ENCODE measurements at regions not wholly inside any gene's neighbourhood (a gene's known extent, or its start where the extent isn't known, plus 50 kb on each side); places are given as distances from the start of the nearest gene placed in this dataset.

DNA sequence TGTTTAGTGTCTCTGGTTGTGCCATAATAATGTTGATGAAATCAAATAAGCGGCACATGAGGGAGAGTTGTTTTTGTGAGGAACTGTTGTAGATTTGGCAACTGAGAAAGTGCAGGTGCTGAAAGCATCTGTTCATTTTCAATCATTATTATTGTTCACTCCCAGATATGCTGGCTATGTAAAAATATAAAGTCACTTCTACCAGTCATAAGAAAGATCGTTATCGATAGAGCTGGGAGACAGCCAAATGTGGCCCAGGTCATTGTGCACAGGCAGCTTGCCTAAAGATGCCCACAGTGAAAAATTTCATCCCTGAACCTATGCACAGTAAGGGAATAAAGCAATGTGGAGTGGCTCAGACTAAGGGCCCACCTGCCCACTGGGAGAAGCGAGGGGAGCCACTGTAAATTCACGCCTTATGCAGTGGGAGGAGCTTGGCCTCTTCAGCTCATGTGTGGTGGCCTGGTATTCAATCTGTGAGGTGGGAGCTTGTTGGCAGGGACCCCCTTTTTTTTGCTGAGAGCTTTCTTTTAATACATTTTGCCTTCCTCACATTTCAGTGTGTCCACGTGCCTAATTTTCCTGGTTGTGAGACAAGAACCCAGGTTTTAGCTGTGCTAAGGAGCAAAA is 1490.8 kb upstream of the TMEM132C start (continued):
- TF ChIP-seq, protein P1, sequence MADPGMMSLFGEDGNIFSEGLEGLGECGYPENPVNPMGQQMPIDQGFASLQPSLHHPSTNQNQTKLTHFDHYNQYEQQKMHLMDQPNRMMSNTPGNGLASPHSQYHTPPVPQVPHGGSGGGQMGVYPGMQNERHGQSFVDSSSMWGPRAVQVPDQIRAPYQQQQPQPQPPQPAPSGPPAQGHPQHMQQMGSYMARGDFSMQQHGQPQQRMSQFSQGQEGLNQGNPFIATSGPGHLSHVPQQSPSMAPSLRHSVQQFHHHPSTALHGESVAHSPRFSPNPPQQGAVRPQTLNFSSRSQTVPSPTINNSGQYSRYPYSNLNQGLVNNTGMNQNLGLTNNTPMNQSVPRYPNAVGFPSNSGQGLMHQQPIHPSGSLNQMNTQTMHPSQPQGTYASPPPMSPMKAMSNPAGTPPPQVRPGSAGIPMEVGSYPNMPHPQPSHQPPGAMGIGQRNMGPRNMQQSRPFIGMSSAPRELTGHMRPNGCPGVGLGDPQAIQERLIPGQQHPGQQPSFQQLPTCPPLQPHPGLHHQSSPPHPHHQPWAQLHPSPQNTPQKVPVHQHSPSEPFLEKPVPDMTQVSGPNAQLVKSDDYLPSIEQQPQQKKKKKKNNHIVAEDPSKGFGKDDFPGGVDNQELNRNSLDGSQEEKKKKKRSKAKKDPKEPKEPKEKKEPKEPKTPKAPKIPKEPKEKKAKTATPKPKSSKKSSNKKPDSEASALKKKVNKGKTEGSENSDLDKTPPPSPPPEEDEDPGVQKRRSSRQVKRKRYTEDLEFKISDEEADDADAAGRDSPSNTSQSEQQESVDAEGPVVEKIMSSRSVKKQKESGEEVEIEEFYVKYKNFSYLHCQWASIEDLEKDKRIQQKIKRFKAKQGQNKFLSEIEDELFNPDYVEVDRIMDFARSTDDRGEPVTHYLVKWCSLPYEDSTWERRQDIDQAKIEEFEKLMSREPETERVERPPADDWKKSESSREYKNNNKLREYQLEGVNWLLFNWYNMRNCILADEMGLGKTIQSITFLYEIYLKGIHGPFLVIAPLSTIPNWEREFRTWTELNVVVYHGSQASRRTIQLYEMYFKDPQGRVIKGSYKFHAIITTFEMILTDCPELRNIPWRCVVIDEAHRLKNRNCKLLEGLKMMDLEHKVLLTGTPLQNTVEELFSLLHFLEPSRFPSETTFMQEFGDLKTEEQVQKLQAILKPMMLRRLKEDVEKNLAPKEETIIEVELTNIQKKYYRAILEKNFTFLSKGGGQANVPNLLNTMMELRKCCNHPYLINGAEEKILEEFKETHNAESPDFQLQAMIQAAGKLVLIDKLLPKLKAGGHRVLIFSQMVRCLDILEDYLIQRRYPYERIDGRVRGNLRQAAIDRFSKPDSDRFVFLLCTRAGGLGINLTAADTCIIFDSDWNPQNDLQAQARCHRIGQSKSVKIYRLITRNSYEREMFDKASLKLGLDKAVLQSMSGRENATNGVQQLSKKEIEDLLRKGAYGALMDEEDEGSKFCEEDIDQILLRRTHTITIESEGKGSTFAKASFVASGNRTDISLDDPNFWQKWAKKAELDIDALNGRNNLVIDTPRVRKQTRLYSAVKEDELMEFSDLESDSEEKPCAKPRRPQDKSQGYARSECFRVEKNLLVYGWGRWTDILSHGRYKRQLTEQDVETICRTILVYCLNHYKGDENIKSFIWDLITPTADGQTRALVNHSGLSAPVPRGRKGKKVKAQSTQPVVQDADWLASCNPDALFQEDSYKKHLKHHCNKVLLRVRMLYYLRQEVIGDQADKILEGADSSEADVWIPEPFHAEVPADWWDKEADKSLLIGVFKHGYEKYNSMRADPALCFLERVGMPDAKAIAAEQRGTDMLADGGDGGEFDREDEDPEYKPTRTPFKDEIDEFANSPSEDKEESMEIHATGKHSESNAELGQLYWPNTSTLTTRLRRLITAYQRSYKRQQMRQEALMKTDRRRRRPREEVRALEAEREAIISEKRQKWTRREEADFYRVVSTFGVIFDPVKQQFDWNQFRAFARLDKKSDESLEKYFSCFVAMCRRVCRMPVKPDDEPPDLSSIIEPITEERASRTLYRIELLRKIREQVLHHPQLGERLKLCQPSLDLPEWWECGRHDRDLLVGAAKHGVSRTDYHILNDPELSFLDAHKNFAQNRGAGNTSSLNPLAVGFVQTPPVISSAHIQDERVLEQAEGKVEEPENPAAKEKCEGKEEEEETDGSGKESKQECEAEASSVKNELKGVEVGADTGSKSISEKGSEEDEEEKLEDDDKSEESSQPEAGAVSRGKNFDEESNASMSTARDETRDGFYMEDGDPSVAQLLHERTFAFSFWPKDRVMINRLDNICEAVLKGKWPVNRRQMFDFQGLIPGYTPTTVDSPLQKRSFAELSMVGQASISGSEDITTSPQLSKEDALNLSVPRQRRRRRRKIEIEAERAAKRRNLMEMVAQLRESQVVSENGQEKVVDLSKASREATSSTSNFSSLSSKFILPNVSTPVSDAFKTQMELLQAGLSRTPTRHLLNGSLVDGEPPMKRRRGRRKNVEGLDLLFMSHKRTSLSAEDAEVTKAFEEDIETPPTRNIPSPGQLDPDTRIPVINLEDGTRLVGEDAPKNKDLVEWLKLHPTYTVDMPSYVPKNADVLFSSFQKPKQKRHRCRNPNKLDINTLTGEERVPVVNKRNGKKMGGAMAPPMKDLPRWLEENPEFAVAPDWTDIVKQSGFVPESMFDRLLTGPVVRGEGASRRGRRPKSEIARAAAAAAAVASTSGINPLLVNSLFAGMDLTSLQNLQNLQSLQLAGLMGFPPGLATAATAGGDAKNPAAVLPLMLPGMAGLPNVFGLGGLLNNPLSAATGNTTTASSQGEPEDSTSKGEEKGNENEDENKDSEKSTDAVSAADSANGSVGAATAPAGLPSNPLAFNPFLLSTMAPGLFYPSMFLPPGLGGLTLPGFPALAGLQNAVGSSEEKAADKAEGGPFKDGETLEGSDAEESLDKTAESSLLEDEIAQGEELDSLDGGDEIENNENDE (IDR thresholded peaks at IDR 0.05; ENCODE audit: insufficient replicate concordance, low read length), result no peak
- TF ChIP-seq BCL11A (IDR thresholded peaks at IDR 0.05; ENCODE audit: low read depth in 2 of 2, low read length in 2 of 2) (no peak), SP4 (IDR thresholded peaks at IDR 0.05; ENCODE audit: low read length) (no peak), TCF12 (IDR thresholded peaks at IDR 0.05; ENCODE audit: low read depth, low read length) (no peak), TBP (IDR thresholded peaks at IDR 0.05; ENCODE audit: low read depth, low read length) (no peak), RBBP5 (IDR thresholded peaks at IDR 0.05; ENCODE audit: borderline replicate concordance, low read depth, low read length) (no peak), SAP30 (IDR thresholded peaks at IDR 0.05; ENCODE audit: insufficient read depth, insufficient replicate concordance, low read length) (no peak), POU5F1 (IDR thresholded peaks at IDR 0.05; ENCODE audit: low read depth, low read length) (no peak), RFX5 (IDR thresholded peaks at IDR 0.05; ENCODE audit: borderline replicate concordance, low read depth, low read length) (no peak), SUZ12 (IDR thresholded peaks at IDR 0.05; ENCODE audit: low read length) (no peak)
- TF ChIP-seq, protein P2, sequence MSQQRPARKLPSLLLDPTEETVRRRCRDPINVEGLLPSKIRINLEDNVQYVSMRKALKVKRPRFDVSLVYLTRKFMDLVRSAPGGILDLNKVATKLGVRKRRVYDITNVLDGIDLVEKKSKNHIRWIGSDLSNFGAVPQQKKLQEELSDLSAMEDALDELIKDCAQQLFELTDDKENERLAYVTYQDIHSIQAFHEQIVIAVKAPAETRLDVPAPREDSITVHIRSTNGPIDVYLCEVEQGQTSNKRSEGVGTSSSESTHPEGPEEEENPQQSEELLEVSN (IDR thresholded peaks at IDR 0.05), result no peak
